Cardiac septum (tissue), 1 donor: ENCODE measurements at regions not wholly inside any gene's neighbourhood (a gene's known extent, or its start where the extent isn't known, plus 50 kb on each side); places are given as distances from the start of the nearest gene placed in this dataset.

ENCODE experiments used
- DNase-seq: peaks from one replicate; pipeline ENCODE4 v3.0.0-alpha.2; 2020; ENCODE audit warnings: low spot score
- intact Hi-C: fragments of 100-400 bp; cut with DNase I; formaldehyde crosslinking; loops from one replicate; pipeline ENCODE4 v1.14.0; 2022
- donor health status: DM: no; HTN: no; CAD: no.

GRCh38 chr12:82057770-82058169 lies 298.6 kb upstream of the PPFIA2 start:
- no peak for DNase-seq
- intact Hi-C loops, result no loop called here

GRCh38 chr12:82055391-82055790 lies 296.2 kb upstream of the PPFIA2 start:
- intact Hi-C loops, result no loop called here
- no peak for DNase-seq

- no peak for DNase-seq
- intact Hi-C loops, result no loop called here
Measured at GRCh38 chr12:82054566-82054965, 295.4 kb upstream of the PPFIA2 start.

- no peak for DNase-seq
- intact Hi-C loops, result no loop called here
Measured at GRCh38 chr12:82047446-82047845, 288.3 kb upstream of the PPFIA2 start.

- intact Hi-C loops, result no loop called here
- DNase-seq, result no peak
Measured at GRCh38 chr12:82040987-82041743, 282.0 kb upstream of the PPFIA2 start.

- DNase-seq, result no peak
- intact Hi-C loops, result no loop called here
Measured at GRCh38 chr12:82034769-82035168, 275.6 kb upstream of the PPFIA2 start.

GRCh38 chr12:82029936-82030335 lies 270.8 kb upstream of the PPFIA2 start:
- DNase-seq, result no peak
- intact Hi-C loops, result no loop called here

- intact Hi-C loops, result no loop called here
- no peak for DNase-seq
Measured at GRCh38 chr12:82028772-82029171, 269.6 kb upstream of the PPFIA2 start.

- intact Hi-C loops, result no loop called here
- no peak for DNase-seq
Measured at GRCh38 chr12:82027612-82028011, 268.5 kb upstream of the PPFIA2 start.

- DNase-seq, result no peak
- intact Hi-C loops, result no loop called here
Measured at GRCh38 chr12:82025462-82025861, 266.3 kb upstream of the PPFIA2 start.

- intact Hi-C loops, result no loop called here
- DNase-seq, result no peak
Measured at GRCh38 chr12:82019533-82019932, 260.4 kb upstream of the PPFIA2 start.

GRCh38 chr12:82015623-82016347 lies 256.6 kb upstream of the PPFIA2 start:
- no peak for DNase-seq
- intact Hi-C loops, result no loop called here

GRCh38 chr12:82012176-82012575 lies 253.0 kb upstream of the PPFIA2 start:
- intact Hi-C loops, result no loop called here
- no peak for DNase-seq

GRCh38 chr12:82009524-82009923 lies 250.4 kb upstream of the PPFIA2 start:
- intact Hi-C loops, result no loop called here
- no peak for DNase-seq

- no peak for DNase-seq
- intact Hi-C loops, result no loop called here
Measured at GRCh38 chr12:82008251-82008650, 249.1 kb upstream of the PPFIA2 start.

GRCh38 chr12:81998761-81999378 lies 239.7 kb upstream of the PPFIA2 start:
- no peak for DNase-seq
- intact Hi-C loops, result no loop called here

- intact Hi-C loops, result no loop called here
- DNase-seq, result no peak
Measured at GRCh38 chr12:81992461-81992860, 233.3 kb upstream of the PPFIA2 start.

GRCh38 chr12:81991868-81992267 lies 232.7 kb upstream of the PPFIA2 start:
- DNase-seq, result no peak
- intact Hi-C loops, result no loop called here

GRCh38 chr12:81988362-81988761 lies 229.2 kb upstream of the PPFIA2 start:
- DNase-seq, result no peak
- intact Hi-C loops, result no loop called here

- no peak for DNase-seq
- intact Hi-C loops, result no loop called here
Measured at GRCh38 chr12:81987371-81987770, 228.2 kb upstream of the PPFIA2 start.

- intact Hi-C loops, result no loop called here
Measured at GRCh38 chr12:81976661-81977060, 217.5 kb upstream of the PPFIA2 start.

More at GRCh38 chr12:81976661-81977060, 217.5 kb upstream of the PPFIA2 start:
- DNase-seq, result no peak
